ENCODE measurements at regions not wholly inside any gene's neighbourhood (a gene's known extent, or its start where the extent isn't known, plus 50 kb on each side); places are given as distances from the start of the nearest gene placed in this dataset.

- no peak for DNase-seq
These were observed 157.8 kb downstream of the AXIN2 start for GRCh38 chr17:65403626-65404025.

- no peak for DNase-seq
These were observed 158.6 kb downstream of the AXIN2 start for GRCh38 chr17:65402513-65403496.

GRCh38 chr17:65401561-65401960, 159.9 kb downstream of the AXIN2 start:
- no peak for DNase-seq

GRCh38 chr17:65400701-65401100, 160.7 kb downstream of the AXIN2 start:
- no peak for DNase-seq

- no peak for DNase-seq
These were observed 163.2 kb downstream of the AXIN2 start for GRCh38 chr17:65398040-65398787.

- no peak for DNase-seq
These were observed 165.5 kb downstream of the AXIN2 start for GRCh38 chr17:65395924-65396323.

GRCh38 chr17:65394811-65395472, 166.5 kb downstream of the AXIN2 start:
- DNase-seq, result no peak

- no peak for DNase-seq
These were observed 167.9 kb downstream of the AXIN2 start for GRCh38 chr17:65393514-65393913.

- DNase-seq, result no peak
These were observed 171.5 kb downstream of the AXIN2 start for GRCh38 chr17:65389949-65390348.

- no peak for DNase-seq
These were observed 172.0 kb downstream of the AXIN2 start for GRCh38 chr17:65389426-65389825.

GRCh38 chr17:65388911-65389310, 172.5 kb downstream of the AXIN2 start:
- no peak for DNase-seq

- no peak for DNase-seq
These were observed 174.1 kb downstream of the AXIN2 start for GRCh38 chr17:65387322-65387721.

- DNase-seq, result no peak
These were observed 175.7 kb downstream of the AXIN2 start for GRCh38 chr17:65385726-65386125.

GRCh38 chr17:65385071-65385470, 176.4 kb downstream of the AXIN2 start:
- no peak for DNase-seq

GRCh38 chr17:65381152-65381551, 180.3 kb downstream of the AXIN2 start:
- no peak for DNase-seq

GRCh38 chr17:65374966-65375365, 186.5 kb downstream of the AXIN2 start:
- no peak for DNase-seq

- DNase-seq, result no peak
These were observed 189.7 kb downstream of the AXIN2 start for GRCh38 chr17:65371702-65372101.

- DNase-seq, result no peak
These were observed 190.7 kb downstream of the AXIN2 start for GRCh38 chr17:65370669-65371131.

- peak in 1 of 2 experiments; percentile 9 for DNase-seq
These were observed 193.1 kb downstream of the AXIN2 start for GRCh38 chr17:65368341-65368740.

GRCh38 chr17:65366102-65366844, 195.2 kb downstream of the AXIN2 start:
- no peak for DNase-seq

- DNase-seq, result no peak
These were observed 196.3 kb downstream of the AXIN2 start for GRCh38 chr17:65365169-65365568.

- no peak for DNase-seq
These were observed 197.0 kb downstream of the AXIN2 start for GRCh38 chr17:65364438-65364837.
